ENCODE measurements at regions not wholly inside any gene's neighbourhood (a gene's known extent, or its start where the extent isn't known, plus 50 kb on each side); places are given as distances from the start of the nearest gene placed in this dataset.

- Histone ChIP-seq H3K36me3 (no peaks in the 10 kb centered on the region), H3K9me3 (no peaks in the 10 kb centered on the region), H3K27ac (peak overlapping the region; percentile 48 to 73 (median 56)), H3K27me3 (no peaks in the 10 kb centered on the region), H3K4me3 (no peak overlapping the region), H3K4me1 (peaks cover 0 to 10% (median 7%) of the 10 kb centered on the region in 4 donors)
- DNase-seq (peak; percentile 24 to 38), ATAC-seq (ENCODE audit: low FRiP score in 2 of 2) (peak; percentile 61 to 79)
- TF ChIP-seq POLR2A (IDR thresholded peaks at IDR 0.05), result no peak
- peak in 1 of 4 donors; percentile 23 for TF ChIP-seq EP300 (IDR thresholded peaks at IDR 0.05)
- TF ChIP-seq, protein P1, sequence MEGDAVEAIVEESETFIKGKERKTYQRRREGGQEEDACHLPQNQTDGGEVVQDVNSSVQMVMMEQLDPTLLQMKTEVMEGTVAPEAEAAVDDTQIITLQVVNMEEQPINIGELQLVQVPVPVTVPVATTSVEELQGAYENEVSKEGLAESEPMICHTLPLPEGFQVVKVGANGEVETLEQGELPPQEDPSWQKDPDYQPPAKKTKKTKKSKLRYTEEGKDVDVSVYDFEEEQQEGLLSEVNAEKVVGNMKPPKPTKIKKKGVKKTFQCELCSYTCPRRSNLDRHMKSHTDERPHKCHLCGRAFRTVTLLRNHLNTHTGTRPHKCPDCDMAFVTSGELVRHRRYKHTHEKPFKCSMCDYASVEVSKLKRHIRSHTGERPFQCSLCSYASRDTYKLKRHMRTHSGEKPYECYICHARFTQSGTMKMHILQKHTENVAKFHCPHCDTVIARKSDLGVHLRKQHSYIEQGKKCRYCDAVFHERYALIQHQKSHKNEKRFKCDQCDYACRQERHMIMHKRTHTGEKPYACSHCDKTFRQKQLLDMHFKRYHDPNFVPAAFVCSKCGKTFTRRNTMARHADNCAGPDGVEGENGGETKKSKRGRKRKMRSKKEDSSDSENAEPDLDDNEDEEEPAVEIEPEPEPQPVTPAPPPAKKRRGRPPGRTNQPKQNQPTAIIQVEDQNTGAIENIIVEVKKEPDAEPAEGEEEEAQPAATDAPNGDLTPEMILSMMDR (IDR thresholded peaks at IDR 0.05), result no peak
- peak in 1 of 2 donors; percentile 73 for TF ChIP-seq POLR2AphosphoS5 (IDR thresholded peaks at IDR 0.05)
- WGBS, 2 donors, result 58 to 84% methylated on average over 4 of the region's 4 CpGs
These were observed 89.9 kb upstream of the DCN start for GRCh38 chr12:91272461-91273063.

- Histone ChIP-seq H3K27me3 (no peaks in the 10 kb centered on the region), H3K4me1 (peaks cover 0 to 11% (median 8%) of the 10 kb centered on the region in 4 donors), H3K36me3 (no peaks in the 10 kb centered on the region), H3K9me3 (no peaks in the 10 kb centered on the region), H3K4me3 (no peak overlapping the region), H3K27ac (no peak overlapping the region)
- TF ChIP-seq POLR2AphosphoS5 (IDR thresholded peaks at IDR 0.05), result no peak
- TF ChIP-seq EP300 (IDR thresholded peaks at IDR 0.05), result no peak
- TF ChIP-seq, protein P1 (IDR thresholded peaks at IDR 0.05), result no peak
- TF ChIP-seq POLR2A (IDR thresholded peaks at IDR 0.05), result no peak
- 58 to 81% methylated on average over 4 of the region's 4 CpGs for WGBS, 2 donors
- ATAC-seq (ENCODE audit: low FRiP score in 2 of 2), result no peak
- DNase-seq, result no peak
These were observed 88.6 kb upstream of the DCN start for GRCh38 chr12:91271185-91271584.

- peak in 1 of 4 donors; percentile 19 for TF ChIP-seq EP300 (IDR thresholded peaks at IDR 0.05)
- TF ChIP-seq POLR2AphosphoS5 (IDR thresholded peaks at IDR 0.05), result no peak
- H3K36me3 ChIP-seq, result no peaks in the 10 kb centered on the region
- DNase-seq (no peak), ATAC-seq (ENCODE audit: low FRiP score in 2 of 2) (no peak)
- no peak overlapping the region for H3K4me3 ChIP-seq
- peaks cover 0 to 3% (median 0%) of the 10 kb centered on the region in 4 donors for H3K4me1 ChIP-seq
- peak overlapping the region in 2 of 4 donors; percentile 16 to 22 for H3K27ac ChIP-seq
- no peaks in the 10 kb centered on the region for H3K9me3 ChIP-seq
- no peaks in the 10 kb centered on the region for H3K27me3 ChIP-seq
These were observed 84.4 kb upstream of the DCN start for GRCh38 chr12:91267039-91267438.

GRCh38 chr12:91264178-91264577 lies 81.6 kb upstream of the DCN start:
- no peak overlapping the region for H3K4me3 ChIP-seq
- H3K27me3 ChIP-seq, result no peaks in the 10 kb centered on the region
- H3K9me3 ChIP-seq, result no peaks in the 10 kb centered on the region
- H3K36me3 ChIP-seq, result no peaks in the 10 kb centered on the region
- 76 to 83% methylated on average over 2 of the region's 2 CpGs for WGBS, 2 donors
- DNase-seq (no peak), ATAC-seq (ENCODE audit: low FRiP score in 2 of 2) (no peak)
- H3K4me1 ChIP-seq, result peaks cover 0 to 3% (median 0%) of the 10 kb centered on the region in 4 donors
- no peak for TF ChIP-seq EP300 (IDR thresholded peaks at IDR 0.05)
- TF ChIP-seq, protein P1 (IDR thresholded peaks at IDR 0.05), result no peak
- TF ChIP-seq POLR2AphosphoS5 (IDR thresholded peaks at IDR 0.05), result no peak
- TF ChIP-seq POLR2A (IDR thresholded peaks at IDR 0.05), result no peak
- H3K27ac ChIP-seq, result no peak overlapping the region

DNA sequence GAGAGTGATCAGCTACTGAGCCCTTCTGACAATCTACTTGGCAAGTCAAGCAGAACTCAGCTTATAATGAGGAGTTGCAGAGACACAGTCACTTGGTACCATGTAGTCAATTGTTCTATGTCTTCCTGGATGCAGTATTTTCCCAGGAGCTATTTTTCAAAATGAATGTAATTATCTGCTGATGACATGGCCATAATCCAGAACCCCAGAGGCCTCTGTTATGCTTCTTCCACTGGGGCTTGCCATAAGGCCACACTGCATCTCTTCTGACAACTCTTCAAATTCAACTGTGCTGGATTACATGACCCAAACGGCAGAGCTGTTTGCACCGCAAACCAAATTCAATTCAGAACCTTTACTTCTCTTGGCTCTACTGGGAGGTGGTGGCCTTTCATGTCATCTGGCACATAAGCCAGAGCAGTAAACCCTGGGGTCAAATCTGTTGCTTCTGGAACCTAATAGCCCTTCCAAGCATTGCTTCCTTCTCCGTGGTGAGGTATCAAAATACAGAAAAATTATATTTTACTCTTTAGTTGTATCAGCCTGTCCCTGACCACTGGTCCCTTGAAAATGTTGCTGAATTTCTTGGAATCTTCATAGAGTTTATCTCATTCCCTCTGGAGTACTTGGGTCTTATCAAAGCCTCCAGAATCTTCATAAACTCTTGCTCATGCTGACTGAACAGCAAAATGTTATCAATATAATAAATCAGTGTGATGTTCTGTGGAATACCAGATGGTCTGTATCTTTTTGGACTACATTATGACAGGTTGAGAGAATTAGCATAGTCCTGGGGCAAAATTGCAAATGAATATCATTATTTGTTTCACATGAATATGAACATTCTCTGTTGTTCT lies 79.4 kb upstream of the DCN start:
- 74 to 82% methylated on average over 3 of the region's 3 CpGs for WGBS, 2 donors
- DNase-seq (no peak), ATAC-seq (ENCODE audit: low FRiP score in 2 of 2) (no peak)
- TF ChIP-seq EP300 (IDR thresholded peaks at IDR 0.05), result no peak
- TF ChIP-seq POLR2AphosphoS5 (IDR thresholded peaks at IDR 0.05), result no peak
- TF ChIP-seq POLR2A (IDR thresholded peaks at IDR 0.05), result no peak
- no peaks in the 10 kb centered on the region for H3K4me1 ChIP-seq
- no peaks in the 10 kb centered on the region for H3K27me3 ChIP-seq
- H3K27ac ChIP-seq, result no peak overlapping the region
- no peak overlapping the region for H3K4me3 ChIP-seq
- no peaks in the 10 kb centered on the region for H3K36me3 ChIP-seq
- no peaks in the 10 kb centered on the region for H3K9me3 ChIP-seq
